ENCODE measurements at regions not wholly inside any gene's neighbourhood (a gene's known extent, or its start where the extent isn't known, plus 50 kb on each side); places are given as distances from the start of the nearest gene placed in this dataset.
A peak's percentile ranks its signal among the peaks of the same experiment; 100 is the strongest.

DNA sequence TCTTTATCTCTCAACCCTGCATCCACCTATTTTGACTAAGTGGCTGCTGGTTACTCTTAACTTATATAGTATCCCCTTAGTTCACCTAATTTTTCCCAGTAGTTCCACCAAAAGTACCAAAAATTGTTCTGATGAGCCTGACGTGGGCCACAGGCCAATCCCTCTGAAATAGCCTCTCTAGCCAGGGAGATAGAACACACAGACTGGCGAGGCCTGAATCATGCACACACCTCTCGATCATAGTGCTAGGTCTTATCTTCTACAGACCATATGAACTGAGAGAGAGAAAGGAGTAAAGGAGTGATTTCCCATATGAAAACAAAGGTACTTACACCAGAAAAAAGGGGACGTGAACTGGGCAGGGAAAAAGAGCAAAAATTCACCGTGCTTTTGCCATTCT, 72.5 kb upstream of the ADAMTS9 start:
- TF ChIP-seq GATA3 (IDR thresholded peaks at IDR 0.05; ENCODE audit: low read depth, low read length) (no peak), GATA2 (IDR thresholded peaks at IDR 0.05; ENCODE audit: low read depth, low read length) (no peak)

DNA sequence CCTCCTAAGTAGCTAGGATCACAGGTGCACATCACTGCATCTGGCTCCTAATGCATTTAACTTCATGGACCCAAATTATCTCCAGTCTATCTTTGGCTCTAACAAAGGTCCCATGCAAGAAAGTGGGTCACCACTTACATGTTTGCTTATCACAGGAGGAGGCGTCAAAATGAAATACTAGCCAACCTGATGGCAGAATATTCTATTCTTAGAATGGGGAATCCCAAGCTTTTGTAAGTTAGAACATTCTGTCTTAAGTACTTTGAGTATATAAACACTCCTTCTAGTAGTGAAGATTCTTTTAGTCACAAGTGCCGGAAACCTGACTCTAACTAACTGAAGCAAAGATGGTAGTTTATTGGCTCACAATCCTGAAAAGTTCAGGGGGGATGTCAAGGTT, 72.0 kb upstream of the ADAMTS9 start:
- TF ChIP-seq GATA2 (IDR thresholded peaks at IDR 0.05; ENCODE audit: low read depth, low read length) (no peak), GATA3 (IDR thresholded peaks at IDR 0.05; ENCODE audit: low read depth, low read length) (no peak)

DNA sequence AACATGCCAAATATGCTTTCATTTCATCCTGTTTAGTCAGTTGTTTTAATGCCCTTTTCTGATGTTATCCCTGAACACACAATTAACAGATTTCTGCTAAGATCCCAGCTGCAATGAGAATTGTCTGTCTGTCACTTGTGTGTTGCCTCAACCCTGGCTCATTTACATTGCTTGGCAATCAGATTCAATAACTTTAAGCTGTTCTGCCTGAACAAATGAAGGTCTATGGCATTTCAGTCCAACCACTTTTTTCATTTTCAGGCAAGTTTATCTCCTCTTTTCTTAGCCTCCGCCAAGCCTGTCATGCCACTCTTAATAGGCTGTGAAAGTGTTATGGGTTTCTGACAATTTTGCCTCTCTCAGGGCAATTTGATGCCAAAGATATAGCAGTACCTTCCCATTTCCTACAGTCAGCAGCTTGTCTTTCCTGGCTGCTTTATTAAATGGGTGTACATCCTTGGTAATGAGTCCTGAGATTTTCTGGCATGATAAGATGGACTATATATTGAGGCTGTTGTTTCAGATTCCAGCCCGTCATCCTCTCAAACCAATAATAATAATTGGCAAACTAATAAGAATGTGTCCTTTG, 68.7 kb upstream of the ADAMTS9 start:
- peak; percentile 44; the same call in 1 of the 2 replicates for TF ChIP-seq GATA3 (IDR thresholded peaks at IDR 0.05; ENCODE audit: low read depth, low read length)
- TF ChIP-seq GATA2 (IDR thresholded peaks at IDR 0.05; ENCODE audit: low read depth, low read length), result peak; percentile 52

DNA sequence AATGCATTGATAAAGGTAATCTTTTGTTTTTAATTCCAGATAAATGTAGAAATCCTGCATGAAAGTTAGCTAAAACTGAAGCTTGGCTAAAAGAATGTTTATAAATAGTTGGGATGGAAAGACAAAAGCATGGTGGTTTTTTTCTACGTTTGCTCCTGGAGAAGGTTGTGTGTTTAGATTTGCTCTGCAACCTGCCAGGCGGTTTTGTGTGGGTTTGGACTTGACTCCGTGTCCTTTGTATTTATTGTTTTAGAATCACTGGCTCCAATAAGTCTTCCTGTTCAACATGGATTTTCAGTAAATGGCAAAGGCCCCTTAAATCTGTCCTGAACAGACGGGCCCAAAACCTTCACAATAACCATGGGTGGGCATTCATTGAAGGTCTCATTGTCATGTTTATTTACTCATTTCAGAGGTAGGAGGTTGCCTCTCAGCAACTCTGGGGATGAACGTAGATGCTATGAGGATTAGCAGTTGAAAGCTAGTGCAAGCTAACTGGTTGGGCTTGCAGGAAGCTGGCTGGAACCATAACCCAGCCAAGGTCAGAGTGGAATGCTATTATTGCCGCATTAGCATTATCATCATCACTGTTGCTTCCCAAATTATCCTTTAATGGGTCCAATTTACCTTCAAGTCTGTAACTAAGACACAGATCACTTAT, 60.6 kb upstream of the ADAMTS9 start:
- TF ChIP-seq GATA3 (IDR thresholded peaks at IDR 0.05; ENCODE audit: low read depth, low read length) (no peak), GATA2 (IDR thresholded peaks at IDR 0.05; ENCODE audit: low read depth, low read length) (no peak)

DNA sequence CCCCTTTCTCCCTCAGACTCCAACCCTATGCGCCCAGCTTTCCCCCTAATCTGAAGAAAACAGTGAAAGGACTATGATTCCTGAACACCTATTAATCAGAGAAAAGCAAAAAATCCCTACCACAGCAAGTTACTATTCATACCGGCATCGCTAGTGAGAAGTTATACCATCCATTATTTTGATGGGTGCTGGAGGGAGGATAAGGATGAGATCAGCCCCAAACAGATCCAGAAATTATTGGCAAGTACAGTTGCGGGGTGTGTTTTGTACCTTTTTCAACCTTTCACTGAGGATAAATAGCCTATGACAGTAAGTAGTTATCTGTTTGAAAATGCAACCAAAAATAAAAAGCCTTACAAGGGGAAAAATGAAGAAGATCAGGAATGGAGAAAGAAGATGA, 59.9 kb upstream of the ADAMTS9 start:
- TF ChIP-seq GATA3 (IDR thresholded peaks at IDR 0.05; ENCODE audit: low read depth, low read length) (no peak), GATA2 (IDR thresholded peaks at IDR 0.05; ENCODE audit: low read depth, low read length) (no peak)

DNA sequence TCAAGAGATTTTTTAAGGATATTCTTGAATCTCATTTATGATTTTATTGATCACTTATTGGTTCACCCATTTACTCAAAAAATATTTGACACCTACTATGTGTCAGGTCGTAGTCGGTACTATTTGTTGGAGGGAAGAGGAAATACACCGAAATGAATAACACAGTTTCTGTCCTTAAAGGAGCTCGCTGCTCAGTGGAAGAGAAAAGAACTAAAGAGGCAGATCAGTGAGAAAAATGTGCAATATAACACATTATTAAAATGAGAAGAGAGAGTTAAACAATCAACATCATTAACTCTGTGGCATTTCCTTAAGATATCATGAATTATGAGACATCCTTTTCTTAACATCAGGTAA, 56.1 kb upstream of the ADAMTS9 start:
- no peak for TF ChIP-seq GATA3 (IDR thresholded peaks at IDR 0.05; ENCODE audit: low read depth, low read length)
- TF ChIP-seq GATA2 (IDR thresholded peaks at IDR 0.05; ENCODE audit: low read depth, low read length), result no peak

DNA sequence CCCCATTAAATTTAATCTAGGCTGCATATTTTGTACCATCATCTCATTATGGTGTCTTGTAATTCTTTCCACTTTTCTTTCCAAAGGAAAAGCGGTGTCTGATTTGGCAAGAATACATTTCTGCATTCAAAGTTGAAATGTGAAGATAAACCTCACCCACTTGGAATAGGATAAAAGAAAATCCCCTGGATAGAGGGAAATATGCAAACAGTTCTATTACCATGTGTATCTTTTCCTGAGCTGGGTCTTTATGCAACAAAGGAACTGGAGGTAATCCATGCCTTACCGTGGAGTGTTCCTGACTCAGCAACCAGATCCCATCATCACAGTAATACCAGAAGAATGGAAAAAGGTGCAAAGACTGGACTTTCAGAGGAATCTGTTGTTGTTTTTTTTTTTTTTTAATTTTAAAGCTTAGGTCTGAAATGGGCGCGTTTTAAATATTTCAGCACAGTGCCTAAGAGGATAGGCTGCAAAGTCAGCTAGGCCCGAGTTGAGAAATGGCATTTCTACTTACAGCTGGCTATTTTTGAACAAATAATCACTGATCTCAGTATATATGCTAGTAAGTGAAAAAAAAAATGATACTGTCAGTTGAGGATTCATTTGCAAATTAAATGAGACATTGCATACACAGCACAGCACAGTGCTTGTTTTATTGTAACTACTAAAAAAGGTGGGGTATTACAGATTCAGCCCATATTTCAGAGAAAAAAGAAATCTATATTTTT, 55.5 kb upstream of the ADAMTS9 start:
- no peak for TF ChIP-seq GATA2 (IDR thresholded peaks at IDR 0.05; ENCODE audit: low read depth, low read length)
- TF ChIP-seq GATA3 (IDR thresholded peaks at IDR 0.05; ENCODE audit: low read depth, low read length), result no peak

DNA sequence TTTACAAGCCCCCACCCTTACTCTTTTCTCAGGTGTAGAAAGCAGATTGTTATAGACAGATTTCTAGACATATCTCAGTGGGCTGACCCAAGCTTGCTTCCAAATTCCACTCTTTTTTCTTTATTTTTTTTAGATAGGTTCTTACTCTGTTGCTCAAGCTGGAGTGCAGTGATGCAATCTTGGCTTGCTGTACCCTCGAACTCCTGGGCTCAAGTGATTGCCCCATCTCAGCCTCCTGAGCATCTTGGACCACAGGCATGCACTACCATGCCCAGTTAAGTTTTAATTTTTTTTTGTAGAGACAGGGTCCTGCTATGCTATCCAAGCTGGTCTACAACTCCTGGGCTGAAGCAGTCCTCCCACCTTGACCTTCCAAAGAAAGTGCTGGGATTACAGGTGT, 53.5 kb upstream of the ADAMTS9 start:
- TF ChIP-seq GATA2 (IDR thresholded peaks at IDR 0.05; ENCODE audit: low read depth, low read length) (no peak), GATA3 (IDR thresholded peaks at IDR 0.05; ENCODE audit: low read depth, low read length) (no peak)

DNA sequence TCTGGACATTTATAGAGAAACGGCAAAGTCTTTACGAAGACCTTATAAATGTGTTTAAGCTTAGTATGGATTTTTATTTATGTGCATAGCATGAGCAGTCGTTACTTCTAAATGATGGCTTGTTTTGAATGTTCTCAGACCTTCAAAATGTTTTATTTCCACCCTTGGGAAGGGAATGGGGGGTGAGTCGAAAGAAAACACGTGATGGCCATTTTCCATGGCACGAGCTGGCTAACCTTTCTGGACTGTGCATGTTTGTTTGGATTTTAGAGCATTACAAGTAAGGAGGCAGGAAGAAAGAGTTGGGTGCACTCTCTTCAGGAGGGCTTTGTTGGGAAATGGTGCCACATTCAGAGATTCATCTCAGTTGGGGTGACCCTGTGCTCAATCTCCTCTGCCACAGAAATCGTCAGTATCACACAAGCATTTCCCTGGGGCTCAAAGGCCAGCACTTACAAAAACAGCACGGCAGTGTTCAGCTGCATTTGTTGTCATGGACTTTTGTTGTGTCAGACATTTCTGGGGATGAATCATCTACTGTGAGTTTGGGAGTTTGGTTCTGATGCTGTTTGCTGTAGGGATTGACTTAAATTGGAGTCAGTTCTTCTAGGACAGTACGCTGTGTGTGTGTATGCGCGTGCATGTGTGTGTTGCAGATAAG, 52.3 kb upstream of the ADAMTS9 start:
- no peak for TF ChIP-seq GATA2 (IDR thresholded peaks at IDR 0.05; ENCODE audit: low read depth, low read length)
- TF ChIP-seq GATA3 (IDR thresholded peaks at IDR 0.05; ENCODE audit: low read depth, low read length), result no peak
